Astrocyte (in vitro differentiated cells and primary cell): ENCODE measurements at regions not wholly inside any gene's neighbourhood (a gene's known extent, or its start where the extent isn't known, plus 50 kb on each side); places are given as distances from the start of the nearest gene placed in this dataset.

Experiments
- DNase-seq: peaks from one replicate; pipeline ENCODE4 v3.0.0-alpha.2; 2010; ENCODE audit warnings: low read depth
- FAIRE-seq: peaks from 2 replicates; lab custom pipeline; 2011; peaks lifted over from hg19 to GRCh38; lab: Jason Lieb, UNC
- H2AFZ ChIP-seq: 2 replicates; pipeline ENCODE4 v1.6.0; 2012; ENCODE audit warnings: low read depth, low read length, inconsistent platforms
- H3K27ac ChIP-seq: 2 replicates; pipeline ENCODE4 v1.5.1; 2011; ENCODE audit warnings: low read depth, low read length, inconsistent platforms
- H3K27me3 ChIP-seq: 2 replicates; pipeline ENCODE4 v1.6.0; 2011; ENCODE audit warnings: low read length, inconsistent platforms; ENCODE audit not compliant: insufficient read depth
- H3K36me3 ChIP-seq: 2 replicates; pipeline ENCODE4 v1.5.1; 2011; ENCODE audit warnings: low read length, inconsistent platforms; ENCODE audit not compliant: insufficient read depth
- H3K4me1 ChIP-seq: 2 replicates; pipeline ENCODE4 v1.5.1; 2011; ENCODE audit warnings: low read length, inconsistent platforms; ENCODE audit not compliant: insufficient read depth
- H3K4me2 ChIP-seq: 2 replicates; pipeline ENCODE4 v1.6.0; 2012; ENCODE audit warnings: low read length, inconsistent platforms
- H3K4me3 ChIP-seq: 2 replicates; pipeline ENCODE4 v1.5.1; 2011; ENCODE audit warnings: low read depth, mild to moderate bottlenecking, low read length, inconsistent platforms; ENCODE audit not compliant: insufficient read depth
- H3K79me2 ChIP-seq: 2 replicates; pipeline ENCODE4 v1.6.0; 2012; ENCODE audit warnings: mild to moderate bottlenecking, low read length, inconsistent platforms; ENCODE audit not compliant: insufficient read depth
- H3K9ac ChIP-seq: 2 replicates; pipeline ENCODE4 v1.6.0; 2012; ENCODE audit warnings: mild to moderate bottlenecking, low read length, inconsistent platforms
- H3K9me3 ChIP-seq: 2 replicates; pipeline ENCODE4 v1.5.1; 2012; ENCODE audit warnings: low read depth, mild to moderate bottlenecking, low read length, inconsistent platforms; ENCODE audit not compliant: insufficient read depth
- H4K20me1 ChIP-seq: 2 replicates; pipeline ENCODE4 v1.6.0; 2012; ENCODE audit warnings: low read length, inconsistent platforms; ENCODE audit not compliant: insufficient read depth
- H3K27ac Mint-ChIP-seq: one replicate; pipeline ENCODE4 v1.8.0; 2021; ENCODE audit warnings: mild to moderate bottlenecking, mixed read lengths; ENCODE audit not compliant: unreplicated experiment
- H3K27me3 Mint-ChIP-seq: one replicate; pipeline ENCODE4 v1.8.0; 2021; ENCODE audit warnings: low read depth, mixed read lengths; ENCODE audit not compliant: unreplicated experiment
- H3K36me3 Mint-ChIP-seq: one replicate; pipeline ENCODE4 v1.8.0; 2021; ENCODE audit warnings: low read depth, mixed read lengths; ENCODE audit not compliant: unreplicated experiment
- H3K4me1 Mint-ChIP-seq: one replicate; pipeline ENCODE4 v1.8.0; 2021; ENCODE audit warnings: low read depth, mixed read lengths; ENCODE audit not compliant: unreplicated experiment
- H3K4me3 Mint-ChIP-seq: one replicate; pipeline ENCODE4 v1.8.0; 2021; ENCODE audit warnings: mild to moderate bottlenecking, moderate library complexity, mixed read lengths; ENCODE audit not compliant: unreplicated experiment
- H3K9me3 Mint-ChIP-seq: one replicate; pipeline ENCODE4 v1.8.0; 2021; ENCODE audit warnings: mild to moderate bottlenecking, mixed read lengths; ENCODE audit not compliant: unreplicated experiment
- CTCF ChIP-seq: IDR thresholded peaks from 2 replicates; pipeline ENCODE4 v1.5.1; 2011; ENCODE audit warnings: low read depth, mild to moderate bottlenecking, inconsistent platforms, low read length, moderate library complexity; ENCODE audit not compliant: insufficient read depth
- EZH2 ChIP-seq: IDR thresholded peaks from 2 replicates; pipeline ENCODE4 v1.6.1; 2012; ENCODE audit warnings: mild to moderate bottlenecking, low read length, inconsistent platforms; ENCODE audit not compliant: insufficient read depth

- H3K4me2 ChIP-seq = no peak overlapping the region
- H2AFZ ChIP-seq = no peak overlapping the region
- Mint-ChIP-seq H3K9me3 (peaks cover 30% of the 10 kb centered on the region), H3K4me3 (no peak overlapping the region), H3K27me3 (peaks cover 56% of the 10 kb centered on the region), H3K27ac (no peak overlapping the region), H3K36me3 (no peaks in the 10 kb centered on the region), H3K4me1 (peaks cover 3% of the 10 kb centered on the region)
- DNase-seq (no peak), FAIRE-seq (no peak)
- peaks cover 3% of the 10 kb centered on the region for H3K4me1 ChIP-seq
- H4K20me1 ChIP-seq = no peaks in the 10 kb centered on the region
- no peak overlapping the region for H3K9ac ChIP-seq
- H3K4me3 ChIP-seq = no peak overlapping the region
- H3K27ac ChIP-seq = no peak overlapping the region
- no peaks in the 10 kb centered on the region for H3K79me2 ChIP-seq
- no peaks in the 10 kb centered on the region for H3K36me3 ChIP-seq
- H3K27me3 ChIP-seq = peaks cover 11% of the 10 kb centered on the region
- TF ChIP-seq CTCF = no peak
- TF ChIP-seq EZH2 = no peak
- no peaks in the 10 kb centered on the region for H3K9me3 ChIP-seq
These were observed 67.9 kb upstream of the BHLHE23 start for GRCh38 chr20:63074631-63075030.

GRCh38 chr20:63074182-63074581 is 67.4 kb upstream of the BHLHE23 start:
- Histone ChIP-seq H3K4me1 (peaks cover 3% of the 10 kb centered on the region), H3K9me3 (no peaks in the 10 kb centered on the region), H3K4me3 (no peak overlapping the region), H3K27ac (no peak overlapping the region), H4K20me1 (no peaks in the 10 kb centered on the region), H2AFZ (no peak overlapping the region), H3K4me2 (no peak overlapping the region), H3K79me2 (no peaks in the 10 kb centered on the region), H3K9ac (no peak overlapping the region), H3K27me3 (peaks cover 11% of the 10 kb centered on the region), H3K36me3 (no peaks in the 10 kb centered on the region)
- H3K27ac Mint-ChIP-seq = no peak overlapping the region
- FAIRE-seq (no peak), DNase-seq (no peak)
- no peak overlapping the region for H3K4me3 Mint-ChIP-seq
- TF ChIP-seq CTCF (no peak), EZH2 (no peak)
- no peaks in the 10 kb centered on the region for H3K36me3 Mint-ChIP-seq
- H3K27me3 Mint-ChIP-seq = peaks cover 53% of the 10 kb centered on the region
- H3K4me1 Mint-ChIP-seq = peaks cover 3% of the 10 kb centered on the region
- H3K9me3 Mint-ChIP-seq = peaks cover 25% of the 10 kb centered on the region

- no peak for FAIRE-seq
- no peaks in the 10 kb centered on the region for H3K36me3 ChIP-seq
- no peaks in the 10 kb centered on the region for H3K79me2 ChIP-seq
- H3K27ac ChIP-seq = no peak overlapping the region
- no peak overlapping the region for H3K4me2 ChIP-seq
- Mint-ChIP-seq H3K4me3 (no peak overlapping the region), H3K27ac (no peak overlapping the region), H3K36me3 (no peaks in the 10 kb centered on the region), H3K27me3 (peaks cover 53% of the 10 kb centered on the region), H3K4me1 (peaks cover 3% of the 10 kb centered on the region), H3K9me3 (peaks cover 24% of the 10 kb centered on the region)
- H3K4me1 ChIP-seq = peaks cover 3% of the 10 kb centered on the region
- H3K4me3 ChIP-seq = no peak overlapping the region
- TF ChIP-seq CTCF (no peak), EZH2 (no peak)
- H3K9me3 ChIP-seq = no peaks in the 10 kb centered on the region
- peaks cover 11% of the 10 kb centered on the region for H3K27me3 ChIP-seq
- no peak overlapping the region for H2AFZ ChIP-seq
- DNase-seq = no peak
- H3K9ac ChIP-seq = no peak overlapping the region
- no peaks in the 10 kb centered on the region for H4K20me1 ChIP-seq
These were observed 66.9 kb upstream of the BHLHE23 start for GRCh38 chr20:63073738-63074065.
